Heart left ventricle (tissue), 16 donors: ENCODE measurements at regions not wholly inside any gene's neighbourhood (a gene's known extent, or its start where the extent isn't known, plus 50 kb on each side); places are given as distances from the start of the nearest gene placed in this dataset.

Experiments
- ATAC-seq, 4 donors: fragments of 200-7000 bp; cut with Tn5 transposase; one replicate each; pipeline ENCODE4 v1.9.1; 2020 to 2022; ENCODE audit warnings: moderate library complexity in 4 of 4, mild to moderate bottlenecking in 3 of 4, moderate number of reproducible peaks in 1 of 4
- DNase-seq, 5 donors: peaks; one replicate each; pipeline ENCODE4 v3.0.0-alpha.2; 2020
- H3K27ac ChIP-seq, 12 donors: fragments of 200-600 bp; sonication (generic) in 4 of 12; one replicate each; pipeline versions ENCODE4 v1.5.0 to v1.8.0; 2016 to 2022; ENCODE audit warnings: mild to moderate bottlenecking in 2 of 12
- H3K27me3 ChIP-seq, 9 donors: fragments of 200-600 bp; sonication (generic) in 2 of 9; one replicate each; pipeline versions ENCODE4 v1.5.1 to v1.8.0; 2016 to 2022; ENCODE audit warnings: mild to moderate bottlenecking in 3 of 9
- H3K36me3 ChIP-seq, 9 donors: fragments of 200-600 bp; sonication (generic) in 2 of 9; one replicate each; pipeline versions ENCODE4 v1.5.0 to v1.8.0; 2018 to 2022; ENCODE audit warnings: mild to moderate bottlenecking in 2 of 9
- H3K4me1 ChIP-seq, 12 donors: fragments of 200-600 bp; sonication (generic) in 4 of 12; one replicate each; pipeline versions ENCODE4 v1.5.0 to v1.8.0; 2016 to 2022; ENCODE audit warnings: mild to moderate bottlenecking in 3 of 12
- H3K4me3 ChIP-seq, 12 donors: fragments of 200-600 bp; sonication (generic) in 4 of 12; one replicate each; pipeline versions ENCODE4 v1.5.0 to v1.8.0; 2017 to 2022; ENCODE audit warnings: mild to moderate bottlenecking in 9 of 12, moderate library complexity in 4 of 12
- H3K9me3 ChIP-seq, 12 donors: fragments of 200-600 bp; sonication (generic) in 4 of 12; one replicate each; pipeline versions ENCODE4 v1.5.0 to v1.8.0; 2016 to 2022; ENCODE audit warnings: mild to moderate bottlenecking in 1 of 12
- CTCF ChIP-seq, 12 donors: fragments of 200-600 bp; sonication (generic) in 4 of 12; IDR thresholded peaks; one replicate each; pipeline versions ENCODE4 v1.5.0 to v1.8.0; 2018 to 2022; ENCODE audit warnings: antibody characterized with exemption in 12 of 12, mild to moderate bottlenecking in 5 of 12
- POLR2A ChIP-seq, 2 donors: fragments of 450-650 bp; IDR thresholded peaks; one replicate each; pipeline ENCODE4 v1.6.1; 2017; ENCODE audit warnings: antibody characterized with exemption in 2 of 2, mild to moderate bottlenecking in 2 of 2, moderate library complexity in 2 of 2
- whole genome bisulfite sequencing, 4 donors: extraction: QIAGEN DNeasy Blood & Tissue Kit in 2 of 4; methylation state at CpG; one replicate each; pipeline versions ENCODE4 v1.1.5 to v1.1.7; 2013 to 2018; 5-methylcytosine and 5-hydroxymethylcytosine counted together
- intact Hi-C, 10 donors: fragments of 100-400 bp; cut with DNase I; formaldehyde crosslinking; loops; one replicate each; pipeline versions ENCODE4 v1.11.1 to v1.14.2; 2022
- donor health status: ischemic (EF 13 %, LVEDD 7.1; RV severe dilation, severe dysfunction).
- donor health status: healthy with polysubstance abuse.
- donor health status: DM: no; HTN: yes; CAD: no.
- donor health status: DM: no; HTN: no; CAD: no.
- donor health status: ischemic (EF 25% LVEDD 6.9; RV normal size, moderate dysfunction).
- donor health status: ischemic (EF 25% LVEDD 5.7; RV mildly dilated, moderate dysfunction).
- donor health status: healthy.
- donor health status: DM: yes; HTN: yes; CAD: no.
- donor health status: ischemic (EF 35%, LVEDD 5.7; RV mildly dilated, moderate dysfunction).
- donor health status: nonischemic (EF 11% LVEDD 7.7; RV severe dilation, severe dysfunction).
- donor health status: DM: yes; HTN: yes; CAD: no.
- donor health status: PGD.
- donor health status: ischemic (EF 29% LVEDD 5.4; RV normal size, mild dysfunction).
- donor health status: nonischemic (EF 23%, LVEDD 6.1; RV moderate dilation, normal function).

- TF ChIP-seq POLR2A (IDR thresholded peaks at IDR 0.05) (no peak), CTCF (IDR thresholded peaks at IDR 0.05) (no peak)
- 76 to 86% (median 81%) methylated on average over 6 of the region's 6 CpGs for WGBS, 4 donors
- Histone ChIP-seq H3K4me1 (peaks cover 0 to 6% (median 0%) of the 10 kb centered on the region in 12 donors), H3K4me3 (no peak overlapping the region), H3K9me3 (peaks cover 0 to 21% (median 6%) of the 10 kb centered on the region in 12 donors), H3K27ac (no peak overlapping the region), H3K36me3 (no peaks in the 10 kb centered on the region), H3K27me3 (no peaks in the 10 kb centered on the region)
- ATAC-seq (no peak), DNase-seq (peak in 1 of 5 donors; percentile 33)
- intact Hi-C loops, result no loop called here
These were observed 106.8 kb upstream of the RTL1 start for GRCh38 chr14:101010293-101010692.

- WGBS, 4 donors, result 81 to 86% (median 85%) methylated on average over 2 of the region's 2 CpGs
- Histone ChIP-seq H3K4me1 (peaks cover 0 to 4% (median 0%) of the 10 kb centered on the region in 12 donors), H3K27ac (no peak overlapping the region), H3K27me3 (no peaks in the 10 kb centered on the region), H3K36me3 (no peaks in the 10 kb centered on the region), H3K4me3 (no peak overlapping the region), H3K9me3 (peaks cover 0 to 21% (median 6%) of the 10 kb centered on the region in 12 donors)
- intact Hi-C loops, result no loop called here
- no peak for ATAC-seq
- no peak for DNase-seq
- TF ChIP-seq POLR2A (IDR thresholded peaks at IDR 0.05) (no peak), CTCF (IDR thresholded peaks at IDR 0.05) (no peak)
These were observed 107.3 kb upstream of the RTL1 start for GRCh38 chr14:101010835-101011234.

- ATAC-seq (no peak), DNase-seq (no peak)
- H3K4me1 ChIP-seq, result no peaks in the 10 kb centered on the region
- TF ChIP-seq CTCF (IDR thresholded peaks at IDR 0.05), result no peak
- no peak for TF ChIP-seq POLR2A (IDR thresholded peaks at IDR 0.05)
- no peak overlapping the region for H3K4me3 ChIP-seq
- intact Hi-C loops, result no loop called here
- peaks cover 0 to 8% (median 1%) of the 10 kb centered on the region in 12 donors for H3K9me3 ChIP-seq
- 76 to 86% (median 81%) methylated on average over 1 of the region's 1 CpG for WGBS, 4 donors
- no peaks in the 10 kb centered on the region for H3K36me3 ChIP-seq
- no peak overlapping the region for H3K27ac ChIP-seq
- peaks cover 0 to 4% (median 0%) of the 10 kb centered on the region in 9 donors for H3K27me3 ChIP-seq
These were observed 113.7 kb upstream of the RTL1 start for GRCh38 chr14:101017209-101017608.

- Histone ChIP-seq H3K4me3 (no peak overlapping the region), H3K27me3 (peaks cover 0 to 4% (median 0%) of the 10 kb centered on the region in 9 donors), H3K36me3 (no peaks in the 10 kb centered on the region), H3K27ac (no peak overlapping the region), H3K4me1 (no peaks in the 10 kb centered on the region), H3K9me3 (peaks cover 0 to 3% (median 0%) of the 10 kb centered on the region in 12 donors)
- 89 to 94% (median 91%) methylated on average over 13 of the region's 13 CpGs for whole genome bisulfite sequencing, 4 donors
- TF ChIP-seq POLR2A (IDR thresholded peaks at IDR 0.05) (no peak), CTCF (IDR thresholded peaks at IDR 0.05) (no peak)
- ATAC-seq, result no peak
- DNase-seq, result peak in 1 of 5 donors; percentile 10
- intact Hi-C loops, result no loop called here
These were observed 114.5 kb upstream of the RTL1 start for GRCh38 chr14:101017806-101018560.
